Right cardiac atrium (tissue), 5 donors: ENCODE measurements at regions not wholly inside any gene's neighbourhood (a gene's known extent, or its start where the extent isn't known, plus 50 kb on each side); places are given as distances from the start of the nearest gene placed in this dataset.

ENCODE experiments used
- ATAC-seq, 2 donors: fragments of 200-7000 bp; cut with Tn5 transposase; one replicate each; pipeline versions ENCODE4 v1.8.0 to v1.9.1; 2020; ENCODE audit warnings: moderate library complexity in 2 of 2, mild to moderate bottlenecking in 1 of 2
- DNase-seq, 3 donors: peaks; one replicate each; pipeline ENCODE4 v3.0.0-alpha.2; 2020
- H3K27ac ChIP-seq: one replicate; pipeline ENCODE4 v1.5.1; 2013; ENCODE audit warnings: mild to moderate bottlenecking, low read length, control low read depth, moderate library complexity
- H3K27me3 ChIP-seq: one replicate; pipeline ENCODE4 v1.6.1; 2013; ENCODE audit not compliant: control insufficient read depth, insufficient read depth
- H3K4me1 ChIP-seq: one replicate; pipeline ENCODE4 v1.6.1; 2013; ENCODE audit warnings: low read length; ENCODE audit not compliant: control insufficient read depth, insufficient read depth
- H3K4me3 ChIP-seq: one replicate; pipeline ENCODE4 v1.5.1; 2013; ENCODE audit warnings: low read length, control low read depth
- H3K9me3 ChIP-seq: one replicate; pipeline ENCODE4 v1.6.1; 2013; ENCODE audit warnings: low read length; ENCODE audit not compliant: control insufficient read depth
- WGBS: extraction: QIAGEN DNeasy Blood & Tissue Kit; methylation state at CpG from one replicate; pipeline ENCODE4 v1.1.7; 2013; 5-methylcytosine and 5-hydroxymethylcytosine counted together
- intact Hi-C, 4 donors: fragments of 100-400 bp; cut with DNase I; formaldehyde crosslinking; loops; one replicate each; pipeline versions ENCODE4 v1.11.0 to v1.14.0; 2022 to 2023
- donor health status: healthy with polysubstance abuse.
- donor health status: DM: no; HTN: yes; CAD: no.
- donor health status: DM: no; HTN: no; CAD: no.
- donor health status: DM: no; HTN: yes; CAD: no; lungs with severe emphysema.
- donor health status: DM: yes; HTN: yes; CAD: no.

GRCh38 chr6:1230689-1231605, 81.0 kb upstream of the FOXQ1 start:
- H3K4me3 ChIP-seq = no peak overlapping the region
- no peaks in the 10 kb centered on the region for H3K9me3 ChIP-seq
- no peaks in the 10 kb centered on the region for H3K27me3 ChIP-seq
- DNase-seq = no peak
- ATAC-seq = no peak
- WGBS = 58% methylated on average over 8 of the region's 8 CpGs
- no peaks in the 10 kb centered on the region for H3K4me1 ChIP-seq
- no peak overlapping the region for H3K27ac ChIP-seq
- intact Hi-C loops = no loop called here

DNA sequence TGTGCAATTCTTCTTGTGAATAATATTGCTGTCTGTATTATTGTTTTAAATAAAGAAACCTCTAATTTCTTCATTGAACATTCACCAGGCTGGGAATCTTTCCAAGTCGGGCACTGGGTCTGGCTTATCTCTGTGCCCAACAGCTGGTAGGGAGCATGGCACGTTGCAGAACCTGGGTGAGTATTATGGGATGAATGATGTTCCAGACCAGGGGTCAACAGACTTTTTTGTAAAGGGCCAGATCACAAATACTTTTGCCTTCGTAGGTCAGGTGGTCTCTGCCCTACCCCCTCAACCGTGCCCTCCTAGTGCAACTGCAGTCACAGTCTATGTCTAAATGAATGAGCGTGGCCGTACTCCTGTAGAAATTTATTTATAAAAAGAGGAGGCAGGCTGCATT, 81.6 kb upstream of the FOXQ1 start:
- Histone ChIP-seq H3K27me3 (no peaks in the 10 kb centered on the region), H3K4me1 (no peaks in the 10 kb centered on the region), H3K27ac (no peak overlapping the region), H3K9me3 (no peaks in the 10 kb centered on the region), H3K4me3 (no peak overlapping the region)
- intact Hi-C loops = no loop called here
- ATAC-seq = no peak
- WGBS = 72% methylated on average over 6 of the region's 6 CpGs
- DNase-seq = no peak

DNA sequence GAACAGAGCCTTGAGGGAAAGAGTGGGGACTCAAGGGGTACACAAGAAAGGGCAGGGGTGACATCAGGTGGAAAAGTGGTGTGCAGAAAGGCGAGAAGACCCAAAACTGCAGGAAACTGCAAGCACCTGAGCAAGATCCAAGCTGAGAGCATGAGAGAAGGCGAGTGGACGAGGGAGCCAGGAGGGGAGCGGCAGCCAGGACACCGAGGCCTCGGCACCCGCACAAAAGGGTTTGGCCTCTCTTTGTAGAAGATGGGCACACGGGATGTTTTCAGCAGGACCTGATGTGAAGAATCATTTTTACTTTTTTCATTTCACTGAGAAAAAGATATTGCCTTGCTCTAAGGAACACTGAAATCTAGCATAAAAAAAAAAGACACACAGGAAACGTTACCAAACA, 82.1 kb upstream of the FOXQ1 start:
- H3K27me3 ChIP-seq = no peaks in the 10 kb centered on the region
- ATAC-seq (no peak), DNase-seq (no peak)
- H3K4me1 ChIP-seq = no peaks in the 10 kb centered on the region
- 86% methylated on average over 9 of the region's 9 CpGs for WGBS
- no peak overlapping the region for H3K27ac ChIP-seq
- H3K4me3 ChIP-seq = no peak overlapping the region
- intact Hi-C loops = no loop called here
- no peaks in the 10 kb centered on the region for H3K9me3 ChIP-seq

DNA sequence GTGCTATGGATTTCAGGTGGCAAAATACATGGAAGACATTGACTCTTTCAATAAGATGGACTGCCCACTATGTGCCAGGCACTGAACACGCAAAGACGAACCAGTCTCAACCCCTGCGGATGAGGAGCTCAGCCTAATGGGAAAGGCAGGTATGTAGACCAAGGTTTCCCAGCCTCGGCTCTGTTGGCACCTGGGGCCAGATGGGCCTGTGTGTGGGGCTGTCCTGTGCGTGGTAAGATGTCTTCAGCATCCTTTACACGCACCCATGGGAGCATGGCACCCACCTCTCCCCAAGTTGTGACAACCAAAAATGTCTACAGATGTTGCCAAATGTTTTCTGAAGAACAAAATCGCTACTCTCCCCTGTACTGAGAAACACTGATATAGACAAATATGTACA, 82.6 kb upstream of the FOXQ1 start:
- H3K4me3 ChIP-seq = no peak overlapping the region
- intact Hi-C loops = no loop called here
- H3K9me3 ChIP-seq = no peaks in the 10 kb centered on the region
- 83% methylated on average over 7 of the region's 7 CpGs for WGBS
- H3K27ac ChIP-seq = no peak overlapping the region
- H3K4me1 ChIP-seq = no peaks in the 10 kb centered on the region
- no peak for DNase-seq
- H3K27me3 ChIP-seq = no peaks in the 10 kb centered on the region
- no peak for ATAC-seq

DNA sequence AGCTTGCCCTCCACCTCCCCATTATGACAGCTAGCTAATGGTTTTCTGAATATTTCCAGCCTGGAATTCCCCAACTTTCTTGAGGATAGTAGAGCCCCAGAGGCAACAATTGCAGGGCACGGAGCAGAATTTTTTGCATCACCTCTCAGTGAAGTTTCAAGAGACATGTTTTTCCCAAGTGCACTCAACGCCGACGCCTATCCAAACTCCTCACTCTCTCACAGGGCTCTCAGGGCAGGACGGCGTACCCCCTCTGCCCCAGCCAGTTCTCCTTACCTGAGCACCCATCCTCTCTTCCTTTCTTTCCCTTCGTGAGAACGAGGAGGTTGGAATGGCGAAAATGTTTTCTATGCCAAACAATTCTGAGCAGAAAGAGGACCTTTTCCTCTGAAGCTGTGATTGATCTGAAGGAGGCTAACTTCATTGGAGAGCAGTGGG, 83.1 kb upstream of the FOXQ1 start:
- ATAC-seq = no peak
- intact Hi-C loops = no loop called here
- Histone ChIP-seq H3K27ac (no peak overlapping the region), H3K9me3 (no peaks in the 10 kb centered on the region), H3K4me3 (no peak overlapping the region), H3K27me3 (no peaks in the 10 kb centered on the region), H3K4me1 (no peaks in the 10 kb centered on the region)
- no peak for DNase-seq
- WGBS = 90% methylated on average over 9 of the region's 9 CpGs

DNA sequence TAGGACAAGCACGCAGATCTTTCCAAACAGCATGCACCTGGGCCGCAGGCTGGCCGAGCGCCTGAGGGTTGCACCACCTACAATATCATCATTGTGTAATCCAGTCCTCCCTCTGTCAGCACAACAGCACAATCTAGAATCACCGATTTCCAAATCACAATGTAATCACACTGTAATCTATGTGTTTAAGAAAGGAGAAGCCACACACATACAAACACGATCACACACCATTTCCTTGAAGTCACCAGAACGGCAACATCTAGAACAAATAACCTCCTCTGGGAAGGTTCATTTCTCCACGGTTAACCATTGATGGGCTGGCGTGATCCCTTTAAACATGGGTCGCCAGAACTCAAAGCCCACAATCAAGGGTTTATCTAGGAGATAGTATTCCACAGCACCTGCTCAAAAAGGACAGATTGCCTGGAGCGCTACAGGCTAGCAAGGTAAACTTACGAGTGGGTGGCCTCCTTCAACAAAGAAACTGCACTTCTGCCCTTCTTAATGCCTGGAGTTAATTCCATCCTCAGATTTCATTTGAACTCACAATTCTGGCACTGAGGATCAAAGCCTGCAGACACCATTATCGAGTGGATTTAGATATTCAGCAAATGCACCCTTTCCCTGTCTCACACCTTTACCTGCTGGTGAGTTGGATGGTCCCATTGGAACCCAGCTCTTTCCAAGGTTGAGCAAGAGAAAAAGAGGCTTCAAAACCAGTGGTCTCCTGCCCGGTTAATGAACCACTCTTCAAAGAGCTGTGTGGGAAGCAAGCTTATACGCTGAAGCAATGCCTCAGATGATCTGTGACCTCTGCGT, 83.8 kb upstream of the FOXQ1 start:
- ATAC-seq (no peak), DNase-seq (no peak)
- Histone ChIP-seq H3K27ac (no peak overlapping the region), H3K9me3 (no peaks in the 10 kb centered on the region), H3K4me1 (no peaks in the 10 kb centered on the region), H3K4me3 (no peak overlapping the region), H3K27me3 (no peaks in the 10 kb centered on the region)
- WGBS = 79% methylated on average over 16 of the region's 16 CpGs
- intact Hi-C loops = no loop called here

DNA sequence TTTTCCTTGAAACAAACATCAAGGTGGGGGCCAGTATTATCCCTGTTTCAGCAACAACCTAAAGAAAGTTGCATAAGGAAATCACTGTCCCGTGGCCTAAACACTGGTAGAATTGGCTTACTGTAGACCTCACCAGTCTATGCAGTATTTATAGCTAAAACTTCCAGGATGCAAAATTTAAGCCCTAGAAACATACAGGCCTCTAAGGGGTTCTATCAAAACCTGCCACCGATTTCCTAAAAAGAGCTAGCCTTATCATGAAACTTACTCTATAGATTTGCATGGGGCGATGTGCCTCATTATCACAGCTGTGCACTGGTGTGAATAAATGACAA, 84.3 kb upstream of the FOXQ1 start:
- DNase-seq (no peak), ATAC-seq (no peak)
- intact Hi-C loops = no loop called here
- H3K4me1 ChIP-seq = no peaks in the 10 kb centered on the region
- WGBS = 83% methylated on average over 3 of the region's 3 CpGs
- H3K27me3 ChIP-seq = no peaks in the 10 kb centered on the region
- H3K27ac ChIP-seq = no peak overlapping the region
- H3K9me3 ChIP-seq = no peaks in the 10 kb centered on the region
- H3K4me3 ChIP-seq = no peak overlapping the region

DNA sequence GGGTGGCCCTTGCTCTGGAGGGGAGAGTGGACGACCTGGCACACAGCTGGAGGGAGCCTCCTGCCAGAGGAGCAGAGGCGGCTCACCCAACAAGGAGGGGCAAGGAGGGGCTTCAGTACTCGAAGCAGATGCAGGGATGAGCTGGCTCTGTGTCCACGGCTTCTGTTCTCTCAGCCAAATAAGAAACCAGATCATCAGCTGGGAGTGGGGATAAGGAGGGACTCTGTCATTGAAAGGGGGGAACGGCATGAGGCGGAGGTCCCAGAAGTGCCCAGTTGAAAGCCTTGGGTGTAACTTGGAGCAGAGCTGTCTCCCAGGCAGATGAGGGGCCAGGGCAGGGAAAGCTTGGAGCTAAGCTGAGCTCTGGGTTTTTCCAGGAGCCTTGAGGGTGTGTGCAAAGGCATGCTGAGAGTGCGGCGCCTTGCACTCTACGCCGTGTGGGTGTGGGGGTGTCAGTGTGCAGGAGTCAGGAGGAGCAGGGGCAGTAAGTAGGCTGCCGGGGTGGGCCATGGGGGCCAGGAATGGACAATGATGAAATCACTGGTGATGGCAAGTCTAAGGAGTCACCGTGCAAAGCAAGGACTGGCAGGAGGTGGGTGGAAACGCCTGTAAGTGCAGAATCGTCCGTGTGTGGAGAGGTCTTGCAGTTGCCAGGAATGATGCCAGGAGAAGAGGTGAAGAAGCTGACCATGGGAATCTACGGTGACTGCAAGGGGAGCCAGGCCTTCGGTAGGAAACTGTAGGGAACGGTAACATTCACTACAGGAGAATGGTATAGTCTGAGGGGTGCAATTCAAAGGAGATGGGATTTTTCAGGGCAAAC, 85.4 kb upstream of the FOXQ1 start:
- intact Hi-C loops = no loop called here
- no peak for DNase-seq
- H3K9me3 ChIP-seq = no peaks in the 10 kb centered on the region
- WGBS = 73% methylated on average over 18 of the region's 18 CpGs
- H3K4me3 ChIP-seq = no peak overlapping the region
- ATAC-seq = no peak
- H3K27ac ChIP-seq = no peak overlapping the region
- no peaks in the 10 kb centered on the region for H3K4me1 ChIP-seq
- H3K27me3 ChIP-seq = no peaks in the 10 kb centered on the region

DNA sequence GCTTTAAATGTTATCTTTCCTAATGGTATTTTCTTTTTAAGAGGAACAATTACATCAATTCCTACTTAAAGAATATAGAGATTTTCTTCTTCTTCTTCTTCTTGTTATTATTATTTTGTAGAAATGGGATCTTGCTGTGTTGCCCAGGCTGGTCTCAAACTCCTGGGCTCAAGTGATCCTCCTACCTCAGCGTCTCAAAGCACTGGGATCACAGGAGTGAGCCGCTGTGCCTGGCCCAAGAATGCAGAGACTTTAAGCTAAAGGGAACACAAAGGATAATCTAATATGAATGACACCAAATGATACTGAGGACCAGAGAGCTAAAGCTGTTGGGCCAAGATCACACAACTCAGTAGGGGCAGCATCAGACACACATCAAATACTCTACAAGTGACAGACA, 87.4 kb upstream of the FOXQ1 start:
- ATAC-seq (no peak), DNase-seq (no peak)
- Histone ChIP-seq H3K27ac (no peak overlapping the region), H3K9me3 (no peaks in the 10 kb centered on the region), H3K4me3 (no peak overlapping the region), H3K27me3 (no peaks in the 10 kb centered on the region), H3K4me1 (no peaks in the 10 kb centered on the region)
- intact Hi-C loops = no loop called here
- 85% methylated on average over 2 of the region's 2 CpGs for WGBS

GRCh38 chr6:1222728-1223595, 88.9 kb upstream of the FOXQ1 start:
- Histone ChIP-seq H3K27me3 (no peaks in the 10 kb centered on the region), H3K4me1 (no peaks in the 10 kb centered on the region), H3K4me3 (no peak overlapping the region), H3K27ac (no peak overlapping the region), H3K9me3 (no peaks in the 10 kb centered on the region)
- intact Hi-C loops = no loop called here
- peak; percentile 86 to 92 for ATAC-seq
- 52% methylated on average over 13 of the region's 13 CpGs for WGBS
- DNase-seq = peak; percentile 61 to 73 (median 69)
